Effector memory CD8-positive, alpha-beta T cell (primary cell): ENCODE measurements at regions not wholly inside any gene's neighbourhood (a gene's known extent, or its start where the extent isn't known, plus 50 kb on each side); places are given as distances from the start of the nearest gene placed in this dataset.

Source experiments
- ATAC-seq: fragments of 150-1000 bp; cut with Tn5 transposase; replicated peaks from 2 replicates; pipeline ENCODE4 v1.10.0; 2021; ENCODE audit warnings: mild to moderate bottlenecking, moderate library complexity
- DNase-seq, 3 experiments: peaks; one replicate each; pipeline ENCODE4 v3.0.0; 2021
- H3K27ac Mint-ChIP-seq, 2 donors: one replicate each; pipeline ENCODE4 v1.8.0; 2022; ENCODE audit warnings: mild to moderate bottlenecking in 2 of 2, mixed read lengths in 2 of 2, moderate library complexity in 2 of 2
- H3K27me3 Mint-ChIP-seq, 2 donors: one replicate each; pipeline ENCODE4 v1.8.0; 2022; ENCODE audit warnings: mixed read lengths in 2 of 2
- H3K36me3 Mint-ChIP-seq: one replicate; pipeline ENCODE4 v1.8.0; 2022; ENCODE audit warnings: mild to moderate bottlenecking, moderate library complexity, mixed read lengths; ENCODE audit not compliant: insufficient read depth
- H3K4me1 Mint-ChIP-seq, 2 donors: one replicate each; pipeline ENCODE4 v1.8.0; 2022; ENCODE audit warnings: low read depth in 2 of 2, mixed read lengths in 2 of 2
- H3K4me3 Mint-ChIP-seq, 2 donors: one replicate each; pipeline ENCODE4 v1.8.0; 2022; ENCODE audit warnings: mild to moderate bottlenecking in 2 of 2, mixed read lengths in 2 of 2, moderate library complexity in 2 of 2
- H3K9me3 Mint-ChIP-seq, 2 donors: one replicate each; pipeline ENCODE4 v1.8.0; 2022; ENCODE audit warnings: mixed read lengths in 2 of 2

DNA sequence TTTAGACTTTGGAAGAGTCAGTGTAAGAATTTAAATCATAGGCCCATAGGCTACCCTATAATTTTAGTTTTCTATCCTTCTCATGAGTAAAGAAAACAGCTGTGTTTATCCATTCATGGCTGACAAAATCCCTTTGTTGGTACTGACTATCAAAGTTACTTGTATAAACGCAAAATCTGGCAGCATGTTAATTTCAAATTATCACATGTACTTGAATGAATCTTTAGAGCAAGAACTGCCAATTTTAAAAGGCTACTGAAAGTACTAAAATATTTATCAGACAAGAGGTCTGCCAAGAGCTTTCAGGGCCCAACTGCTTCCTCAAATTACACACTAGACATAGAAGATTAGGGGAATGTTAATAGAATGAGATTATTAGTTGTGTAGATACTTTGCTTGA, 66.6 kb downstream of the MYL12B start:
- H3K4me3 Mint-ChIP-seq, result no peak overlapping the region
- H3K9me3 Mint-ChIP-seq, result no peaks in the 10 kb centered on the region
- DNase-seq (no peak), ATAC-seq (no peak)
- no peak overlapping the region for H3K27ac Mint-ChIP-seq
- peaks cover 0 to 2% of the 10 kb centered on the region in 2 donors for H3K4me1 Mint-ChIP-seq
- H3K27me3 Mint-ChIP-seq, result peaks cover 18 to 20% of the 10 kb centered on the region in 2 donors
- no peaks in the 10 kb centered on the region for H3K36me3 Mint-ChIP-seq

DNA sequence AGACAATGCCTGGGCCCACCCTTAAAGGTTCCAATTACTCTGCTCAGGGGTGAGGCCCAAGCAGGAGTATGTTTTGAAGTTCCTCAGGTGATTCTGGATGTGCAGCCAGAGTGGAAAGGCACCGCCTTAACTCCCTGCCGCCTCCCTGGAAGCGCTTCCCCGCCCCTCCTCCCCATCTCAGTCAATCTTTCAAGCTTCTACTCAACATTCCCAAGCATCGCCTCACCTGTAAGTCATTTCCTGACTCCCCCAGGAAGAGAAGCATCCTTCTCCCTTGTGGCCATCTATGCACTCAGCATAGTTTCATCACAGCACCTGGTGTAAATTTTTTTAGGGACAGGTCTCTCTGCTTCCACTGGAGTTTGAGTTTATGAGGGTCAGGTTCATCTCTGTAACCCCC, 67.5 kb downstream of the MYL12B start:
- no peaks in the 10 kb centered on the region for H3K36me3 Mint-ChIP-seq
- ATAC-seq, result no peak

DNA sequence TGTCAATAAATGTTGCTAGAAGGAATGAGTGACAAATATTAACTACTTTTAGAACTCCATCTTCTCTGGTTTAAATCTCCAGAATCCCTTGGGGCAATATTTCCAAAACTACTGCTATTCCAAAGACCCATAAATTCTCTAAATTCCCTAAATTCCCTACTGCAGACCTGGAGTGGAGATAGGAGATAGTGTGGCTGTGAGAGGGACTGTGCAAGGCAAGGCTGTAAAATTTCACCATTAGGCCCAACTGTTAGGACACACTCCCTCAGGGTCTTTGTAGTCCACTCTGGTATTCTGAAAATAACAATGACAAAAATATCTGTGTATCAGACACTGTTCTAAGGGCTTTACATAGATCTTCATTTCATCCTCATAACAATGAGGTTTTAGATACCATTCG, 67.9 kb downstream of the MYL12B start:
- Mint-ChIP-seq H3K27me3 (peaks cover 8 to 18% of the 10 kb centered on the region in 2 donors), H3K36me3 (no peaks in the 10 kb centered on the region), H3K4me1 (no peaks in the 10 kb centered on the region), H3K9me3 (no peaks in the 10 kb centered on the region), H3K27ac (no peak overlapping the region), H3K4me3 (no peak overlapping the region)
- DNase-seq, result no peak
- ATAC-seq, result no peak

More for the DNA sequence above, 67.5 kb downstream of the MYL12B start:
- H3K4me1 Mint-ChIP-seq, result no peaks in the 10 kb centered on the region
- DNase-seq, result no peak
- no peaks in the 10 kb centered on the region for H3K9me3 Mint-ChIP-seq
- H3K27me3 Mint-ChIP-seq, result peaks cover 11 to 18% of the 10 kb centered on the region in 2 donors
- no peak overlapping the region for H3K27ac Mint-ChIP-seq
- H3K4me3 Mint-ChIP-seq, result no peak overlapping the region

DNA sequence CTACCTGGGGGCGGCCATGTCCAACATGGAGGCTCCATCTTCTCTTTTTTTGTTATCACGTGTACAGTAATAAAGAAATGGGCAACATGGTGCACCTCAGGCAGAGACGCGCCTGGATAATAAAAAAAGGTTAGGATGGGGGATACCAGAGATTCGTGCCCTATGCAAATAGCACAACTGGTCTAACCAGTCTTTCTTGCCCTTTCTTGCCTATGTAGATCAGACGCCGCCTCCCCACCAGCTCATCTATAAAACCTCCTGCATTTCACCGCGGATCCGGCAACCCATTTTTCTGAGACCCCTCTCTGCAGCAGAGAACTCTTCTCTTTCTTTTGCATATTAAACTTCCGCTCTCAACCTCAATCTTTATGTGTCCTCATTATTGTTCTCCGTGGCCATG, 68.7 kb downstream of the MYL12B start:
- Mint-ChIP-seq H3K27ac (no peak overlapping the region), H3K36me3 (no peaks in the 10 kb centered on the region), H3K4me3 (no peak overlapping the region), H3K9me3 (no peaks in the 10 kb centered on the region), H3K27me3 (peaks cover 8 to 18% of the 10 kb centered on the region in 2 donors), H3K4me1 (no peaks in the 10 kb centered on the region)
- DNase-seq, result no peak
- ATAC-seq, result no peak

DNA sequence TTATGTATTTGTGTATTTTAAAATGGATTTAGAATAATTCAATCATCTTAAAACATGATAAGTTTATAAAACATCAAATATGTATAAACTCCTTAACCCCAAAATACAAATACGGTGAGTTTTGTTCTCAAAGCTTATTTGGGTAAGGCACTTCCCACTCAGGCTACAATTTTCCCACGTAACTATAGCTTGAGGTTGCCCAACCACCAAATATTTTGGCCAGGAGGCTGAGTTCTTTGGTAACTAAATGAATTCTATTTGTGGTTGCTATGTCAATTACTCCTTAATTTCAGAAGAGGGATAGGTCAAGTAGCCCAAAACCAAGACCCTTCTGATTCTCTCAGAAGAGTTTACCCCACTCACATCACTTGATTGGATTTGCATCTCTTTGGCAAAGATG, 70.4 kb downstream of the MYL12B start:
- Mint-ChIP-seq H3K4me3 (no peak overlapping the region), H3K27ac (no peak overlapping the region), H3K4me1 (no peaks in the 10 kb centered on the region), H3K27me3 (peaks cover 0 to 18% of the 10 kb centered on the region in 2 donors), H3K9me3 (no peaks in the 10 kb centered on the region), H3K36me3 (no peaks in the 10 kb centered on the region)
- ATAC-seq (no peak), DNase-seq (no peak)

DNA sequence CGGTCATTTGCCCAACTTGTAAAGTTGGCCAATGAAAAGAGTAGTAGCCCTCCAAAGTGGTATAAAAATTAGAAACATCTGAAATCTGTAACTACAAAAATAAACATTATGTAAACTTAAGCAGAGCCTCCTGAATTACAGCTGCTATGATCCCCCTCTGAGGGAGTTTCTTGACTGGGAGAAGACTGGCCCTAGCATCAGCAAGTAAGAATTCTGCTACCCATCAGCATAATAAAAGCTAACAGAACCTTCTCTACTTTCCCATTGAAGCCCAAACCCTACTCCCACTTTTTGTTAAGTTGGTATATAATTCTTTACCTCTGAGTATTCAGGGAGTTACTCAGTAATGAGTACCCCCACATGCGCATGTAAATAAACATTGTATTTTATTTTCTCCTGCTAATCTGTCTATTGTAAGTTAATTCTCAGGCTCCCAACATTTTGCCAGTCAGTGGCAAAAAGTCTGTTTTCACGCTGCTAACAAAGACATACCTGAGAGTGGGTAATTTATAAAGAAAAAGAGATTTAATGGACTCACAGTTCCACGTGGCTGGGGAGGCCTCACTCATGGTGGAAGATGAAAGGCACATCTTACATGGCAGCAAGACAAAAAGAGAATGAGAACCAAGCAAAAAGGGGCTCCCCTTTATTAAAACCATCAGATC, 71.3 kb downstream of the MYL12B start:
- Mint-ChIP-seq H3K36me3 (no peaks in the 10 kb centered on the region), H3K27ac (no peak overlapping the region), H3K27me3 (peaks cover 0 to 18% of the 10 kb centered on the region in 2 donors), H3K4me3 (no peak overlapping the region), H3K9me3 (no peaks in the 10 kb centered on the region), H3K4me1 (no peaks in the 10 kb centered on the region)
- DNase-seq (no peak), ATAC-seq (no peak)

DNA sequence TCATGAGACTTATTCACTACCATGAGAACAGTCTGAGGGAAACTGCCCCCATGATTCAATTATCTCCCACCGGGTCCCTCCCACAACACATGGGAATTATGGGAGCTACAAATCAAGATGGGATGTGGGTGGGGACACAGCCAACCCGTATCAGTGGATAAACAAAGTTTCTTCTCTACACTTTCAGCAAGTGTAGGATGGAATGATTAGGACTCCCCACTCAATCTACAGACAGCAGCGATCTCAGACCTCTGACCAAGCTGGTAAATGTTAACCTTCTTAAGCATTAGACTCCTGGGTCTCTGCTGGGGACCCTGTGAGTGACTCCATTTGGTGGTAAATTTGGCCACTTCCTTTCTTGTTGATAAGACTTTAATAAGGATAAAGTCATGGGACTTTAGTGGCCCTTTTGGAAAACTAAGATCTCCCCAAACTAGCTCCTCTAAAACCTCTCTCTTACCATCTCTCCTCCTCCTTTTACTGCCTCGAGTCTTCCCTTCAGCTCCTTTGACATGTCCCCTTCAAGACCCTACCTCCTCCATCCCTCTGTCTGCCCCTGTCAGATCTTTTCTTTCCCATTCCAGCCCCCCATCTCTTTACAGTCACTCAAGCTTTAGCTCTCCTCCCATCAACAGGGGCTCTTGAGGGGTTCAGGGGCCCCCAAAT, 71.9 kb downstream of the MYL12B start:
- ATAC-seq (no peak), DNase-seq (no peak)
- Mint-ChIP-seq H3K4me1 (no peaks in the 10 kb centered on the region), H3K4me3 (no peak overlapping the region), H3K36me3 (no peaks in the 10 kb centered on the region), H3K27me3 (peaks cover 0 to 18% of the 10 kb centered on the region in 2 donors), H3K9me3 (no peaks in the 10 kb centered on the region), H3K27ac (no peak overlapping the region)

DNA sequence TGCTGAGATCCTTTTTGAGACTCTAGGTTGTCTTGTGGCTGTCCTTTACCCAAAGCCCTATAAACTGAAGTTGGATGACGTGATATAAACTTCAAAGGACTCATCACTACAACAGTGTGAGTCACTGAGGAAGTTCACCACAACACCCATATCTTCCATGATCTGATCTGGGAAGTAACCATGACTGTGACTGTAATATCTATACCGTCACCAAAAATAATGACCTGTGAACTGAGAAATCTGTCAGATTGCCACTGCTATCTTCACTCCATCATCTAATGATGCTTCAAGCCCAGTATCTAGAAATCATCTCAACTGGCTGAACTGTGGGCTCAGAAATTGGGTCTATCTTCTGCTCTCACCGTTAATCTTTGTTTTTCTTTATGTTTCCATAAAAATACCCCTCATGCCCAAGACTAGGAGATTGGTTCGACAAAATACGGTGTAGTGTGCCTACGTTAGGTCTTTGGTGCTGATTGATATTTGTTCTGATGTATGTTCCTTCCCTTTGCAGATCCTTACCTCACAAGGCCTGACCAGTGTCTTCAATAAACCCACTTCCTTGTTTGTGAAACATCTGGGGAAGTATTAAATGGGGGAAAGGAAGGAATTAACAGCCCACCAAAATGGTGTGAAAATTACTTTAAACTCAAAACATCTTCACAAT, 78.2 kb downstream of the MYL12B start:
- H3K27me3 Mint-ChIP-seq, result no peaks in the 10 kb centered on the region
- ATAC-seq (peak; percentile 27), DNase-seq (no peak)
- H3K4me1 Mint-ChIP-seq, result no peaks in the 10 kb centered on the region
- no peak overlapping the region for H3K27ac Mint-ChIP-seq
- no peaks in the 10 kb centered on the region for H3K9me3 Mint-ChIP-seq
- no peak overlapping the region for H3K4me3 Mint-ChIP-seq
- H3K36me3 Mint-ChIP-seq, result no peaks in the 10 kb centered on the region

DNA sequence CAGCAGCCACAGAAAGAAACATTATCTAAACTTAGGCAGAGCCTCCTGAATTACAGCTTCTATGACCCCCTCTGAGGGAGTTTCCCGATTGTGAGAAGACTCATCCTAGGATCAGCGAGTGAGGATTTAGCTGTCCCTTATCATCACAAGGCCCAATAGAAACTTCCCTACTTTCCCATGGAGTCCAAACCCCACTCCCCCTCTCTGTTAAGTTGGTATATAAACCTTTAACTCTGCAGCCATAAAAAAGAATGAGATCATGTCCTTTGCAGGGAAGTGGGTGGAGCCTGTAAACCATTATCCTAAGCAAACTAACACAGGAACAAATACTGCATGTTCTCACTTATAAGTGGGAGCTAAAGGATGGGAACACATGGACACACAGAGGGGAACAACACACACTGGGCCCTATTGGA, 78.8 kb downstream of the MYL12B start:
- no peaks in the 10 kb centered on the region for H3K4me1 Mint-ChIP-seq
- ATAC-seq (no peak), DNase-seq (no peak)
- H3K9me3 Mint-ChIP-seq, result no peaks in the 10 kb centered on the region
- H3K36me3 Mint-ChIP-seq, result no peaks in the 10 kb centered on the region
- H3K27me3 Mint-ChIP-seq, result no peaks in the 10 kb centered on the region
- no peak overlapping the region for H3K27ac Mint-ChIP-seq
- no peak overlapping the region for H3K4me3 Mint-ChIP-seq

DNA sequence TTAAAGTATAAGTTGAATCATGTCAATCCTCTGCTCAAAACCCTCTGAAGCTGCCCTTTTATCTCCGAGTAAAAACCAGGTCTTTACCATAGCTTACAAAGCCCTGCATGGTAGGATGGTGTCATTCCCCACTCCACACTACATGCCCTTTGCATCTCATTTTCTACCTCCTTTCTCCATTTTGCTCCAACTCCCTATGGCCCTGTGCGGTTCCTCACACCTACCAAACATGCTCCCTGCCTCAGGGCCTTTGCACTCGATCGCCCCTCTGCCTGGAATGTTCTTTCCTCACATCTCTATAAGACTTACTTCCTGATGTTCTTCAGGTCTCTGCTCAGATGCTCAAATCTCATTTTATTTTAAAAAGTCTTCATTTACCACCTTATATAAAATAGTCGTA, 80.7 kb downstream of the MYL12B start:
- Mint-ChIP-seq H3K4me3 (no peak overlapping the region), H3K9me3 (no peaks in the 10 kb centered on the region), H3K4me1 (no peaks in the 10 kb centered on the region), H3K36me3 (no peaks in the 10 kb centered on the region), H3K27me3 (peaks cover 7 to 11% of the 10 kb centered on the region in 2 donors), H3K27ac (no peak overlapping the region)
- DNase-seq (no peak), ATAC-seq (no peak)

DNA sequence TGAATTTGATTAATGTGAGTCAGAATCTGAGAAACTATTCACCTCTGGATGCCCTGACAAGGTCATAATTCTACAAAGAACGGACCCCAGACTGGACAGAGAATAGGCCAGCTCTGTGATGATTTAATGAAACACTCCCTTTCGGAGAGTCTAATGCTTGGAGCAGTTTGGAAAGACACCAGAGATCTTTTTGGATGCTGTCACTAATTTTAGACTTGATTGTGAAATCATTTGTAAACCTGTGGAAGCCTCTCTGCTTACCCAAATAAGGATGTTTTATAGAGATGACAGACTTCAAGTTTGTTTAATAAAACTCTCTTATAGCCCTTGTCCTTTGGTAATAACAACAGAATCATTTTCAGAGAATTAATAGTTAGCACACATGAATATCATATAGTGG, 83.5 kb downstream of the MYL12B start:
- H3K9me3 Mint-ChIP-seq, result no peaks in the 10 kb centered on the region
- H3K27me3 Mint-ChIP-seq, result peaks cover 21 to 22% of the 10 kb centered on the region in 2 donors
- no peak for DNase-seq
- no peak overlapping the region for H3K27ac Mint-ChIP-seq
- H3K36me3 Mint-ChIP-seq, result no peaks in the 10 kb centered on the region
- H3K4me1 Mint-ChIP-seq, result no peaks in the 10 kb centered on the region
- ATAC-seq, result no peak
- H3K4me3 Mint-ChIP-seq, result no peak overlapping the region

DNA sequence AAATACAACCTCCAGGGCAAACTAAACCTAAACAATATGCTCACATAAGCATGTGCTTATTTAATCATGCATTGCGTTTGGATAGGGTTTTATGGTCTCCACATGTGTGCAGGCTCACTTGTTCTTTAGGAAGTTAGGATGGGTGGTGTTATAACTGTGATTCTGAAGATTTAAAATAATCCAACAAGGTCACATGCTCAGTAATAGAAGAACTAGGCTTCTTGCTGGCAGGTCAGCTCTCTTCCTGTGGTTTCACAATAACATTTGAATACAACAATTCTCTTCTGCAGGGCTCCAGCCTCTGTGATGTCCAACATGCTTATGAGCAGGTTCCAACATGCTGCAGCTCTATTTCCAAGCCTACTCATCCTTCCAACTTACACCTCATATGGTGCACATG, 84.0 kb downstream of the MYL12B start:
- Mint-ChIP-seq H3K9me3 (no peaks in the 10 kb centered on the region), H3K4me3 (no peak overlapping the region), H3K4me1 (no peaks in the 10 kb centered on the region), H3K36me3 (no peaks in the 10 kb centered on the region), H3K27me3 (peaks cover 21 to 22% of the 10 kb centered on the region in 2 donors), H3K27ac (no peak overlapping the region)
- DNase-seq (no peak), ATAC-seq (no peak)

DNA sequence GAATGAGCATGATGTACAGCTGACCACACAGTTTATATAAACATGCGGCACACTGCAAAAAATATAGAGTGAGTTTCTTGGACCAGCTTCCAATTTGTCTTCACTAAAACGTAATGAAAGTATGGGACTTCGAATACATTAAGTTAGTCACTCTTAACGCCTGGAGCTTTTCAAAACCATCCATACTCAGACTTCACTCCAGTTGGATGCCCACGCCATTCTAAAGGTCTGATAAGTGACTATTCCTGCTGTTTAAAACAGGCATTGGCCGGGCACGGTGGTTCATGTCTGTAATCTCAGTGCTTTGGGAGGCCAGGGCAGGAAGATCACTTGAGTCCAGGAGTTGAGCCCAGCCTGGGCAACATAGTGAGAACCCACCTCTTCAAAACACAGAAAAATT, 84.6 kb downstream of the MYL12B start:
- DNase-seq (no peak), ATAC-seq (no peak)
- Mint-ChIP-seq H3K27me3 (peaks cover 21 to 22% of the 10 kb centered on the region in 2 donors), H3K36me3 (no peaks in the 10 kb centered on the region), H3K9me3 (no peaks in the 10 kb centered on the region), H3K27ac (no peak overlapping the region), H3K4me1 (no peaks in the 10 kb centered on the region), H3K4me3 (no peak overlapping the region)

DNA sequence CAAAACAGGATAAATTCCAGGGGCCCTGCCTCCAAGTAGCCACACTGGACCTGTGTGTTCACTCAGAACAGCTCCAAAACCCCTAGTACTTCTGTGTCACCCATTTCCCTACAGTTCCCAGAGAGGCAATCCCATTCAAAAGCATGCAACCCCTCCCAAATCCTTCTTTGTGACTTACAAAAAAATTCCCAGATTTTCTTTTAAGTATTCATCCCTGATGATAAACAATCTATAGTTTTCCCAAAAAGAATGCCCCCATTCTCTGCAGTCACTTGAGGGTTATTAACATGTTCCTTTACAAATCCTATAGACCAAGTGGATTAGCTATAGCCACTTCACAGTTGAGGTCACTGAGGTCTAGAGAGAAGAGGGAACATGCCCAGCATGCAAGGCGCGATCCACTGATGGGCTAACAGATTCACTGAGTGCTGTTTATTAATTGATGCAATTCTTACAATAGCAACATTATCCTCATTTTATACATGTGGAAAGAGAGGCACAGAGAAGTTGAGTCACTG, 85.4 kb downstream of the MYL12B start:
- Mint-ChIP-seq H3K4me3 (no peak overlapping the region), H3K9me3 (no peaks in the 10 kb centered on the region), H3K27me3 (peaks cover 21 to 22% of the 10 kb centered on the region in 2 donors), H3K4me1 (no peaks in the 10 kb centered on the region), H3K27ac (no peak overlapping the region), H3K36me3 (no peaks in the 10 kb centered on the region)
- DNase-seq (no peak), ATAC-seq (no peak)
